Calu3 (cell line): ENCODE measurements at regions not wholly inside any gene's neighbourhood (a gene's known extent, or its start where the extent isn't known, plus 50 kb on each side); places are given as distances from the start of the nearest gene placed in this dataset.

Experiments used
- BruUV-seq: library from RNA; stranded (reverse); fragments of 400-500 nt; replicated peaks from 2 replicates; lab custom pipeline; 2021; lab: Mats Ljungman, UMichigan
- CTCF ChIA-PET: fragments of 300-600 bp; sonication (Branson Sonifier 250); formaldehyde crosslinking; loops from one replicate; lab custom pipeline; 2022; ENCODE audit warnings: antibody characterized with exemption; lab: Charles Lee
- DNase-seq: peaks from one replicate; pipeline ENCODE4 v3.0.0; 2022
- H3K27ac Mint-ChIP-seq: one replicate; pipeline ENCODE4 v1.8.0; 2022; ENCODE audit warnings: mixed read lengths; ENCODE audit not compliant: unreplicated experiment
- H3K27me3 Mint-ChIP-seq: one replicate; pipeline ENCODE4 v1.8.0; 2022; ENCODE audit warnings: mixed read lengths; ENCODE audit not compliant: unreplicated experiment
- H3K36me3 Mint-ChIP-seq: one replicate; pipeline ENCODE4 v1.8.0; 2022; ENCODE audit warnings: mild to moderate bottlenecking, moderate library complexity, mixed read lengths; ENCODE audit not compliant: insufficient read depth, unreplicated experiment
- H3K4me1 Mint-ChIP-seq: one replicate; pipeline ENCODE4 v1.8.0; 2022; ENCODE audit warnings: mild to moderate bottlenecking, low read depth, mixed read lengths; ENCODE audit not compliant: unreplicated experiment
- H3K4me3 Mint-ChIP-seq: one replicate; pipeline ENCODE4 v1.8.0; 2022; ENCODE audit warnings: mild to moderate bottlenecking, low read depth, moderate library complexity, mixed read lengths; ENCODE audit not compliant: unreplicated experiment
- H3K9me3 Mint-ChIP-seq: one replicate; pipeline ENCODE4 v1.8.0; 2022; ENCODE audit warnings: low read depth, mixed read lengths; ENCODE audit not compliant: unreplicated experiment
- intact Hi-C: fragments of 100-400 bp; cut with micrococcal nuclease; formaldehyde crosslinking; loops from one replicate; pipeline ENCODE4 v1.10.0; 2022; ENCODE audit not compliant: unreplicated experiment
- TF ChIP-seq, protein P1 (sequence below): fragments of 200-600 bp; IDR thresholded peaks from one replicate; pipeline ENCODE4 v1.8.0; 2022; ENCODE audit warnings: antibody characterized with exemption; ENCODE audit not compliant: unreplicated experiment

DNA sequence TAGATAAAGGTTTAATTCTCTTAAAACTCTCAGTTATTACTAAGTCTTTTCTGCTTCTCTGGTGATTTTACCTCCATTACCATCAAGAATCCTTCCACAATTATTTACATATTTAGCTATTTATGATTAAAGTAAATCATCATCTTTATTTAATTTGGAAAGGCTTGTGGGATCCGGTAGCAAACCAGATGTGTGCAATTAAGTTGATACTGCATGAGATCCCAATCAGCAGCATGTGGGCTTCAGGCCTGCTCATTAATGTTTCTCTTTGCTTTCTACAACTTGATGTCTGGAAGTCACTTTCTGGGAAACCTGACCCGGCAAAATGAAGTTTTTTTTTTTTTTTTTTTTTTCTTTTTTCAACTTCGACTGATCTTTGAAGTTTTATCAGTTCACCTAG lies 558.4 kb upstream of the ANO5 start:
- no peaks in the 10 kb centered on the region for H3K9me3 Mint-ChIP-seq
- H3K27me3 Mint-ChIP-seq, result no peaks in the 10 kb centered on the region
- BruUV-seq, result no TSS peak
- no peak overlapping the region for H3K27ac Mint-ChIP-seq
- TF ChIP-seq, protein P1, sequence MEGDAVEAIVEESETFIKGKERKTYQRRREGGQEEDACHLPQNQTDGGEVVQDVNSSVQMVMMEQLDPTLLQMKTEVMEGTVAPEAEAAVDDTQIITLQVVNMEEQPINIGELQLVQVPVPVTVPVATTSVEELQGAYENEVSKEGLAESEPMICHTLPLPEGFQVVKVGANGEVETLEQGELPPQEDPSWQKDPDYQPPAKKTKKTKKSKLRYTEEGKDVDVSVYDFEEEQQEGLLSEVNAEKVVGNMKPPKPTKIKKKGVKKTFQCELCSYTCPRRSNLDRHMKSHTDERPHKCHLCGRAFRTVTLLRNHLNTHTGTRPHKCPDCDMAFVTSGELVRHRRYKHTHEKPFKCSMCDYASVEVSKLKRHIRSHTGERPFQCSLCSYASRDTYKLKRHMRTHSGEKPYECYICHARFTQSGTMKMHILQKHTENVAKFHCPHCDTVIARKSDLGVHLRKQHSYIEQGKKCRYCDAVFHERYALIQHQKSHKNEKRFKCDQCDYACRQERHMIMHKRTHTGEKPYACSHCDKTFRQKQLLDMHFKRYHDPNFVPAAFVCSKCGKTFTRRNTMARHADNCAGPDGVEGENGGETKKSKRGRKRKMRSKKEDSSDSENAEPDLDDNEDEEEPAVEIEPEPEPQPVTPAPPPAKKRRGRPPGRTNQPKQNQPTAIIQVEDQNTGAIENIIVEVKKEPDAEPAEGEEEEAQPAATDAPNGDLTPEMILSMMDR, result no peak
- H3K36me3 Mint-ChIP-seq, result no peaks in the 10 kb centered on the region
- H3K4me1 Mint-ChIP-seq, result no peaks in the 10 kb centered on the region
- intact Hi-C loops, result no loop called here
- no peak overlapping the region for H3K4me3 Mint-ChIP-seq
- no peak for DNase-seq
- CTCF ChIA-PET, result no interaction called here

DNA sequence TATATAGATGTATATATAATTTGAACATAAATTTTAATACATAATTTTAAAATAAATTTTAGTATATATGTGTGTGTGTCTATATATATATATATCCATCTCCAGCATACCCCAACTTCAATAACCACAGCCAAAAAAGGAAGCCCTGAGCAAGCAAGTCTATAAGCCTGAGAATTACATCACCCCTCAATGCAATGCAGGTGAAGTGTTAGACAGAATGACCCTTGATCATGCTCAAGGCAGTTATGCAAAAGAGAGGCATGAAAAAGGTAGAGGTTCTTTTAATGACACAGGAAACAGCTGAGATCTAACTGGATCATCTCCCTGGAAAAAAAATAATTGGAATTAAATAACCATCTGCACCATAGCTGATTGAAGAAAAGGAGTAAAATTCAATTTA lies 557.9 kb upstream of the ANO5 start:
- H3K27ac Mint-ChIP-seq, result no peak overlapping the region
- CTCF ChIA-PET, result no interaction called here
- H3K9me3 Mint-ChIP-seq, result no peaks in the 10 kb centered on the region
- DNase-seq, result no peak
- H3K4me3 Mint-ChIP-seq, result no peak overlapping the region
- H3K36me3 Mint-ChIP-seq, result no peaks in the 10 kb centered on the region
- no TSS peak for BruUV-seq
- intact Hi-C loops, result no loop called here
- TF ChIP-seq, protein P1, result no peak
- no peaks in the 10 kb centered on the region for H3K27me3 Mint-ChIP-seq
- H3K4me1 Mint-ChIP-seq, result no peaks in the 10 kb centered on the region

DNA sequence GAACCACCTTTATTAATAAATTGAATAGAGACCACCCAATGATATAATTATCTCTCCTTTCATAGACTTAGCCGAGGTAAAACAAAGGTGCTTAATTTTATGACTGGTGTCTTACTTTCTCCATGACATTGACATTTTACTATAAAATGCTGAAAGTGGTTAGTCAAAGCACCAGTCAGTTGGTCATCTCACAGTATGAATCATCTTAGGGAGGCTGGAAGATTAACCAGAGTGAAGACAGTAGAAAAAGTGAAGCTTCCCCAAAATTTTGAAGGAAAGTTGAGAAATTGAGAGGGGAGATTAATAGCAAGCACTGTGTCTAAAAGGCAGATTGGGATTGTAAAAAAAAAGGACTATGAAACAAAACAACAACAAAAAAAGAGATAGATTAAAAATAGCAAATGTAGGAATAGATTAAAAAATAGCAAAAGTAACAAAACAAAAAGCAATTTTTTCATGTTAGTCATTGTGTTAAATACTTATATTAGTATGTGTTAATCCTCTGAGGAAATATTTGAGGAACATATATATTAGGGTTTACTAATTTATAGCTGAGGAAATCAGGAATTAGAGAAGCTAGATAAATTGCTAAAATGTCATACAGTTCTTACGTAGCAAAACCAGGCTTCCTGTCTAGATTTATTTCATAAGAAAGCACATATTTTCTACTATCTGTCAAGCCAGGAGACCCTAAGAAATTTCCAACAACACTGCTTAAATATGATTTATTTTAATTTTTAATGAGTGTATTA lies 557.3 kb upstream of the ANO5 start:
- no peaks in the 10 kb centered on the region for H3K36me3 Mint-ChIP-seq
- no peaks in the 10 kb centered on the region for H3K9me3 Mint-ChIP-seq
- intact Hi-C loops, result no loop called here
- TF ChIP-seq, protein P1, result no peak
- H3K4me3 Mint-ChIP-seq, result no peak overlapping the region
- CTCF ChIA-PET, result no interaction called here
- no peak for DNase-seq
- H3K4me1 Mint-ChIP-seq, result no peaks in the 10 kb centered on the region
- no TSS peak for BruUV-seq
- H3K27ac Mint-ChIP-seq, result no peak overlapping the region
- no peaks in the 10 kb centered on the region for H3K27me3 Mint-ChIP-seq

DNA sequence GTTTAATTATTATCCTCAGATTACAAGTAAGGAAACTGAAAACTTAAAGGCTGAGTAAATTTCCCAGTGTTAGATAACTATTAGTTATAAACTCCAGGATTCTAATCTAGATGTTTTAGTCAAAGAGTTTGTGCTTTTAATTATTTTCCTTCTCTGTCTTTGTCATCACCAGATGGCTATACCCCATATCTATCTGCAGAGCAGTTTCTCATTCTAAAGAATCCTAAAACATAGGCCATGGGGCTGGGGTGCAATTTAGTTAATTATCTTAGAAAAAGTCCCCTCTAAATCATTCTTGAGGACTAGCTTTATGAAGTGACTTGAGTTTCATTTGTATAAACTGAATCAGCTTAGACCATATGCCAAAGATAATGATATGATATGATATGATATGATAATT lies 556.3 kb upstream of the ANO5 start:
- TF ChIP-seq, protein P1, result no peak
- H3K9me3 Mint-ChIP-seq, result no peaks in the 10 kb centered on the region
- H3K4me1 Mint-ChIP-seq, result no peaks in the 10 kb centered on the region
- no peak overlapping the region for H3K4me3 Mint-ChIP-seq
- DNase-seq, result no peak
- H3K27me3 Mint-ChIP-seq, result no peaks in the 10 kb centered on the region
- no TSS peak for BruUV-seq
- H3K27ac Mint-ChIP-seq, result no peak overlapping the region
- intact Hi-C loops, result no loop called here
- H3K36me3 Mint-ChIP-seq, result no peaks in the 10 kb centered on the region
- CTCF ChIA-PET, result no interaction called here
